WERI-Rb-1 (cell line): ENCODE measurements at regions not wholly inside any gene's neighbourhood (a gene's known extent, or its start where the extent isn't known, plus 50 kb on each side); places are given as distances from the start of the nearest gene placed in this dataset.

Experiments
- DNase-seq: peaks from one replicate; pipeline ENCODE4 v3.0.0-alpha.2; 2020
- H3K27ac ChIP-seq: fragments of 250-450 bp; sonication (Bioruptor Pico); 2 replicates; pipeline ENCODE4 v1.5.1; 2020; ENCODE audit warnings: mild to moderate bottlenecking, moderate library complexity
- H3K27me3 ChIP-seq: fragments of 250-450 bp; sonication (Bioruptor Pico); 2 replicates; pipeline ENCODE4 v1.5.1; 2021; ENCODE audit warnings: mild to moderate bottlenecking, low read depth, moderate library complexity; ENCODE audit not compliant: insufficient read depth, severe bottlenecking
- H3K36me3 ChIP-seq: fragments of 250-450 bp; sonication (Bioruptor Pico); 2 replicates; pipeline ENCODE4 v1.5.1; 2020; ENCODE audit warnings: mild to moderate bottlenecking, moderate library complexity
- H3K4me3 ChIP-seq: 2 replicates; pipeline ENCODE4 v1.5.1; 2011; ENCODE audit warnings: low read depth, mild to moderate bottlenecking, control low read depth, low read length
- H3K9me3 ChIP-seq: fragments of 250-450 bp; sonication (Bioruptor Pico); 2 replicates; pipeline ENCODE4 v1.5.1; 2021; ENCODE audit warnings: mild to moderate bottlenecking, moderate library complexity; ENCODE audit not compliant: severe bottlenecking
- CTCF ChIP-seq: IDR thresholded peaks from 2 replicates; pipeline ENCODE4 v1.5.1; 2011; ENCODE audit warnings: low read depth, mild to moderate bottlenecking, control low read depth, inconsistent platforms, low read length

- TF ChIP-seq CTCF: no peak
- Histone ChIP-seq H3K4me3 (no peak overlapping the region), H3K9me3 (no peaks in the 10 kb centered on the region), H3K36me3 (no peaks in the 10 kb centered on the region), H3K27ac (no peak overlapping the region), H3K27me3 (peaks cover 3% of the 10 kb centered on the region)
- no peak for DNase-seq
Observed at GRCh38 chr2:122816803-122817202, 1061.4 kb downstream of the TSN start.

- H3K9me3 ChIP-seq: no peaks in the 10 kb centered on the region
- H3K36me3 ChIP-seq: no peaks in the 10 kb centered on the region
- DNase-seq: no peak
- H3K27ac ChIP-seq: no peak overlapping the region
- H3K27me3 ChIP-seq: peaks cover 18% of the 10 kb centered on the region
- H3K4me3 ChIP-seq: no peak overlapping the region
- no peak for TF ChIP-seq CTCF
Observed at GRCh38 chr2:122822319-122822718, 1066.9 kb downstream of the TSN start.

- H3K27ac ChIP-seq: no peak overlapping the region
- no peak for DNase-seq
- H3K9me3 ChIP-seq: no peaks in the 10 kb centered on the region
- TF ChIP-seq CTCF: no peak
- H3K27me3 ChIP-seq: no peaks in the 10 kb centered on the region
- H3K36me3 ChIP-seq: no peaks in the 10 kb centered on the region
- no peak overlapping the region for H3K4me3 ChIP-seq
Observed at GRCh38 chr2:122830157-122830556, 1074.7 kb downstream of the TSN start.

GRCh38 chr2:122831649-122832048, 1076.2 kb downstream of the TSN start:
- no peaks in the 10 kb centered on the region for H3K36me3 ChIP-seq
- H3K4me3 ChIP-seq: no peak overlapping the region
- H3K27ac ChIP-seq: no peak overlapping the region
- H3K27me3 ChIP-seq: no peaks in the 10 kb centered on the region
- H3K9me3 ChIP-seq: no peaks in the 10 kb centered on the region
- no peak for TF ChIP-seq CTCF
- DNase-seq: no peak

- TF ChIP-seq CTCF: no peak
- H3K9me3 ChIP-seq: no peaks in the 10 kb centered on the region
- no peak for DNase-seq
- H3K4me3 ChIP-seq: no peak overlapping the region
- no peak overlapping the region for H3K27ac ChIP-seq
- no peaks in the 10 kb centered on the region for H3K36me3 ChIP-seq
- H3K27me3 ChIP-seq: no peaks in the 10 kb centered on the region
Observed at GRCh38 chr2:122843503-122843902, 1088.1 kb downstream of the TSN start.

GRCh38 chr2:122851161-122851560, 1095.7 kb downstream of the TSN start:
- Histone ChIP-seq H3K27ac (no peak overlapping the region), H3K4me3 (no peak overlapping the region), H3K9me3 (no peaks in the 10 kb centered on the region), H3K36me3 (no peaks in the 10 kb centered on the region), H3K27me3 (no peaks in the 10 kb centered on the region)
- no peak for DNase-seq
- no peak for TF ChIP-seq CTCF
